HG03060 (cell line): ENCODE measurements at regions not wholly inside any gene's neighbourhood (a gene's known extent, or its start where the extent isn't known, plus 50 kb on each side); places are given as distances from the start of the nearest gene placed in this dataset.
"Not testable (repeated sequence)": the region's sequence is repeated elsewhere in the genome, so short reads cannot be mapped to it uniquely, and the experiment has no call there.

Experiments
- ATAC-seq: cut with Tn5 transposase; IDR thresholded peaks from one replicate; pipeline ENCODE4 v1.9.1; 2021; ENCODE audit warnings: low read depth, moderate number of reproducible peaks; ENCODE audit not compliant: unreplicated experiment

GRCh38 chr12:25615119-25615518, 62.0 kb upstream of the LMNTD1 start:
- no peak for ATAC-seq

GRCh38 chr12:25616286-25616685, 63.2 kb upstream of the LMNTD1 start:
- ATAC-seq = no peak

GRCh38 chr12:25617991-25618390, 64.9 kb upstream of the LMNTD1 start:
- ATAC-seq = no peak

GRCh38 chr12:25623816-25624215, 70.7 kb upstream of the LMNTD1 start:
- ATAC-seq = no peak

- ATAC-seq = no peak
Observed at GRCh38 chr12:25625146-25625545, 72.1 kb upstream of the LMNTD1 start.

- no peak for ATAC-seq
Observed at GRCh38 chr12:25629341-25629740, 76.3 kb upstream of the LMNTD1 start.

GRCh38 chr12:25630735-25631515, 77.8 kb upstream of the LMNTD1 start:
- ATAC-seq = not testable (repeated sequence)

GRCh38 chr12:25633149-25633548, 80.1 kb upstream of the LMNTD1 start:
- not testable (repeated sequence) for ATAC-seq

GRCh38 chr12:25637752-25638151, 84.7 kb upstream of the LMNTD1 start:
- ATAC-seq = no peak

GRCh38 chr12:25639406-25639805, 86.3 kb upstream of the LMNTD1 start:
- no peak for ATAC-seq

- no peak for ATAC-seq
Observed at GRCh38 chr12:25644979-25645378, 91.9 kb upstream of the LMNTD1 start.

GRCh38 chr12:25645427-25645826, 92.3 kb upstream of the LMNTD1 start:
- no peak for ATAC-seq

- no peak for ATAC-seq
Observed at GRCh38 chr12:25651931-25652330, 98.8 kb upstream of the LMNTD1 start.

- no peak for ATAC-seq
Observed at GRCh38 chr12:25652371-25652770, 99.3 kb upstream of the LMNTD1 start.

- no peak for ATAC-seq
Observed at GRCh38 chr12:25653487-25654175, 100.5 kb upstream of the LMNTD1 start.

GRCh38 chr12:25655702-25656101, 102.6 kb upstream of the LMNTD1 start:
- no peak for ATAC-seq

- no peak for ATAC-seq
Observed at GRCh38 chr12:25659621-25660020, 106.5 kb upstream of the LMNTD1 start.

- ATAC-seq = no peak
Observed at GRCh38 chr12:25670076-25671055, 117.3 kb upstream of the LMNTD1 start.

- no peak for ATAC-seq
Observed at GRCh38 chr12:25675808-25676207, 122.7 kb upstream of the LMNTD1 start.

- ATAC-seq = no peak
Observed at GRCh38 chr12:25677232-25677937, 124.3 kb upstream of the LMNTD1 start.
